Uterus (tissue), 3 donors: ENCODE measurements at regions not wholly inside any gene's neighbourhood (a gene's known extent, or its start where the extent isn't known, plus 50 kb on each side); places are given as distances from the start of the nearest gene placed in this dataset.

Experiments
- DNase-seq, 2 donors: peaks; one replicate each; pipeline ENCODE4 v3.0.0-alpha.2; 2019 to 2020
- H3K27ac ChIP-seq, 2 donors: fragments of 200-600 bp; sonication (generic); 1 replicate in 1 of 2; 2 replicates in 1 of 2; pipeline ENCODE4 v1.5.1; 2016 to 2018
- H3K27me3 ChIP-seq, 2 donors: fragments of 200-600 bp; sonication (generic); one replicate each; pipeline ENCODE4 v1.5.1; 2018 to 2019; ENCODE audit warnings: control low read depth in 1 of 2
- H3K36me3 ChIP-seq, 2 donors: fragments of 200-600 bp; sonication (generic); one replicate each; pipeline ENCODE4 v1.5.1; 2019; ENCODE audit warnings: control low read depth in 1 of 2
- H3K4me1 ChIP-seq, 2 donors: fragments of 200-600 bp; sonication (generic); one replicate each; pipeline ENCODE4 v1.5.1; 2018 to 2019; ENCODE audit warnings: control low read depth in 1 of 2
- H3K4me3 ChIP-seq, 2 donors: fragments of 200-600 bp; sonication (generic); 1 replicate in 1 of 2; 2 replicates in 1 of 2; pipeline ENCODE4 v1.5.1; 2018 to 2019; ENCODE audit warnings: mild to moderate bottlenecking in 1 of 2
- H3K9me3 ChIP-seq, 2 donors: fragments of 200-600 bp; sonication (generic); one replicate each; pipeline ENCODE4 v1.5.1; 2019; ENCODE audit warnings: control low read depth in 1 of 2
- CTCF ChIP-seq, 4 experiments: fragments of 200-600 bp in 2 of 4; fragments of 450-650 bp in 2 of 4; sonication (generic) in 2 of 4; IDR thresholded peaks; one replicate each; pipeline ENCODE4 v1.5.1; 2016 to 2019; ENCODE audit warnings: antibody characterized with exemption in 4 of 4, mild to moderate bottlenecking in 2 of 4, moderate library complexity in 1 of 4
- POLR2A ChIP-seq, 2 donors: fragments of 450-650 bp; IDR thresholded peaks; one replicate each; pipeline ENCODE4 v1.6.1; 2016; ENCODE audit warnings: antibody characterized with exemption in 2 of 2, mild to moderate bottlenecking in 1 of 2, moderate library complexity in 1 of 2
- intact Hi-C: fragments of 100-400 bp; cut with DNase I; formaldehyde crosslinking; loops from one replicate; pipeline ENCODE4 v1.15.1; 2023; ENCODE audit warnings: low total_unique reads
- donor health status: DM: yes; HTN: yes; CAD: no.

DNA sequence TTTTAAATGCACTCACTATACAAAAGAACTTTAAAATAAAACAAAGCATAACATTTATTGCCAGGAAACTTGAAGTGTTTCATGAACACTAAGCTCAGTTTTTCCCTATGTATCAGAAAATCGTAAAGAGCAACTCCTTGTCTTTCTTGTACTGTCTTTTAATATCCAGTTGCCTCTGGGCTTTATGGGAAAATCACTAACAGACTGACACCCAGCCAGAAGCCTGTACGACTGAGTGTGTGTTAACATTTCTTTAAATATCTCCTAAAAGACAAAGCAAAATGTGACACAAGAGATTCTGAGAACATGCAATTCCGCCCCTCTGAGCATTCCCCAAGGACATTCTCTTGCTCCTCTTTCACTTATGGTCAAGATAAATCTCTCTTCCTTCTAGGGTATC is 347.5 kb upstream of the DPYD start:
- intact Hi-C loops: no loop called here
- H3K27me3 ChIP-seq: no peaks in the 10 kb centered on the region
- H3K4me3 ChIP-seq: no peak overlapping the region
- no peak for DNase-seq
- no peak overlapping the region for H3K27ac ChIP-seq
- H3K4me1 ChIP-seq: no peaks in the 10 kb centered on the region
- TF ChIP-seq POLR2A (IDR thresholded peaks at IDR 0.05): no peak
- no peak for TF ChIP-seq CTCF (IDR thresholded peaks at IDR 0.05)
- H3K36me3 ChIP-seq: no peaks in the 10 kb centered on the region
- H3K9me3 ChIP-seq: no peaks in the 10 kb centered on the region

GRCh38 chr1:98267423-98267822 is 346.6 kb upstream of the DPYD start:
- intact Hi-C loops: no loop called here
- Histone ChIP-seq H3K4me1 (no peaks in the 10 kb centered on the region), H3K9me3 (no peaks in the 10 kb centered on the region), H3K27ac (no peak overlapping the region), H3K4me3 (no peak overlapping the region), H3K36me3 (no peaks in the 10 kb centered on the region), H3K27me3 (no peaks in the 10 kb centered on the region)
- no peak for DNase-seq
- TF ChIP-seq POLR2A (IDR thresholded peaks at IDR 0.05) (no peak), CTCF (IDR thresholded peaks at IDR 0.05) (no peak)

- H3K27me3 ChIP-seq: no peaks in the 10 kb centered on the region
- TF ChIP-seq CTCF (IDR thresholded peaks at IDR 0.05) (no peak), POLR2A (IDR thresholded peaks at IDR 0.05) (no peak)
- intact Hi-C loops: no loop called here
These were observed 343.9 kb upstream of the DPYD start for GRCh38 chr1:98264727-98265126.

DNA sequence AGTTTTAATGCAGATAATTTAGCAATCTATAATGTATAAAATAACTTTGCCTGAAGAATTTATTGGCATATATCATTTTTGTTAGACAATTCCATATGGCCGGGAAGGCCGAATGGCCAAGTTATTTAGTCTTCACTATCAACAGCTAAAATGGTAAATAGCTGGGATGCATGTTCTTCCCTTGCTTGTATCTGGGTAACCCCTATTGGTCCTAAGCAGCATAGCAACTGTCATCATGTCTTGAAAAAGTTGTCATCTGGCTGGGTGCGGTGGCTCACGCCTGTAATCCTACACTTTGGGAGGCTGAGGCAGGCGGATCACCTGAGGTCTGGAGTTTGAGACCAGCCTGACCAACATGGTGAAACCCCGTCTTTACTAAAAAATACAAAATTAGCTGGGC is 340.0 kb upstream of the DPYD start:
- Histone ChIP-seq H3K27me3 (no peaks in the 10 kb centered on the region), H3K27ac (no peak overlapping the region), H3K9me3 (no peaks in the 10 kb centered on the region), H3K36me3 (no peaks in the 10 kb centered on the region), H3K4me1 (no peaks in the 10 kb centered on the region), H3K4me3 (no peak overlapping the region)
- DNase-seq: no peak
- TF ChIP-seq CTCF (IDR thresholded peaks at IDR 0.05) (no peak), POLR2A (IDR thresholded peaks at IDR 0.05) (no peak)
- intact Hi-C loops: no loop called here

More at GRCh38 chr1:98264727-98265126, 343.9 kb upstream of the DPYD start:
- H3K4me3 ChIP-seq: no peak overlapping the region
- no peak for DNase-seq
- H3K36me3 ChIP-seq: no peaks in the 10 kb centered on the region
- H3K4me1 ChIP-seq: no peaks in the 10 kb centered on the region
- no peaks in the 10 kb centered on the region for H3K9me3 ChIP-seq
- H3K27ac ChIP-seq: no peak overlapping the region

- no peak overlapping the region for H3K4me3 ChIP-seq
- H3K27me3 ChIP-seq: no peaks in the 10 kb centered on the region
- no peaks in the 10 kb centered on the region for H3K4me1 ChIP-seq
- no peaks in the 10 kb centered on the region for H3K36me3 ChIP-seq
- H3K9me3 ChIP-seq: no peaks in the 10 kb centered on the region
- no peak overlapping the region for H3K27ac ChIP-seq
- no peak for TF ChIP-seq POLR2A (IDR thresholded peaks at IDR 0.05)
- TF ChIP-seq CTCF (IDR thresholded peaks at IDR 0.05): no peak
- DNase-seq: no peak
- intact Hi-C loops: no loop called here
These were observed 339.6 kb upstream of the DPYD start for GRCh38 chr1:98260412-98260811.
